ENCODE measurements at regions not wholly inside any gene's neighbourhood (a gene's known extent, or its start where the extent isn't known, plus 50 kb on each side); places are given as distances from the start of the nearest gene placed in this dataset.

- POLR2A ChIA-PET = no interaction called here
- TF ChIP-seq CTCF (IDR thresholded peaks at IDR 0.05) = no peak
- TF ChIP-seq EZH2 (IDR thresholded peaks at IDR 0.05; ENCODE audit: borderline replicate concordance, insufficient read depth, low read depth, low read length, poor library complexity, severe bottlenecking) = no peak
- CTCF ChIA-PET = no interaction called here
- Mint-ChIP-seq H3K27ac (no peak overlapping the region), H3K4me3 (no peak overlapping the region), H3K4me1 (no peaks in the 10 kb centered on the region), H3K9me3 (ENCODE audit: insufficient read depth) (peaks cover under 1% of the 10 kb centered on the region), H3K27me3 (no peaks in the 10 kb centered on the region)
- peaks cover 0 to 4% (median 0%) of the 10 kb centered on the region in 3 donors for H3K9me3 ChIP-seq (ENCODE audit: control extremely low read depth in 1 of 3, control insufficient read depth in 2 of 3, insufficient read depth in 1 of 3, low read length in 2 of 3)
- H4K20me1 ChIP-seq (ENCODE audit: control insufficient read depth, insufficient read depth, low read length, poor library complexity, severe bottlenecking) = no peaks in the 10 kb centered on the region
- H3K4me1 ChIP-seq (ENCODE audit: control insufficient read depth in 2 of 2, insufficient read depth in 2 of 2, low read length in 2 of 2) = no peaks in the 10 kb centered on the region
- WGBS (ENCODE audit: insufficient coverage) = no CpG with 5 or more reads among the region's 2 CpGs
- intact Hi-C loops (cut with micrococcal nuclease) = no loop called here
- H3K9ac ChIP-seq (ENCODE audit: low read length) = no peak overlapping the region
- H3K36me3 ChIP-seq (replicated peaks in 1 of 2; ENCODE audit: control extremely low read depth in 1 of 2, control insufficient read depth in 1 of 2, extremely low read depth in 1 of 2, insufficient read depth in 2 of 2, low read length in 1 of 2) = no peaks in the 10 kb centered on the region
- H3K4me2 ChIP-seq (replicated peaks; ENCODE audit: low read depth, low read length, poor library complexity, severe bottlenecking) = no peak overlapping the region
- H3K79me2 ChIP-seq (ENCODE audit: control insufficient read depth, insufficient read depth, low read length) = no peaks in the 10 kb centered on the region
- no peaks in the 10 kb centered on the region for H3K27me3 ChIP-seq (replicated peaks in 1 of 4; ENCODE audit: control extremely low read depth in 1 of 4, control insufficient read depth in 3 of 4, insufficient read depth in 4 of 4, low read length in 3 of 4)
- H3K27ac ChIP-seq (ENCODE audit: low read length in 2 of 2) = no peak overlapping the region
- DNase-seq (no peak), ATAC-seq (ENCODE audit: low read depth) (no peak)
- H3K4me3 ChIP-seq (ENCODE audit: control extremely low read depth in 1 of 5, extremely low read depth in 1 of 5, insufficient read depth in 1 of 5, low read depth in 2 of 5, low read length in 4 of 5) = no peak overlapping the region
- H2AFZ ChIP-seq (ENCODE audit: insufficient read depth, low read depth, low read length, poor library complexity, severe bottlenecking) = no peak overlapping the region
Observed at GRCh38 chr4:103354006-103354405, 155.9 kb upstream of the CENPE start.

- Histone ChIP-seq H3K4me1 (ENCODE audit: control insufficient read depth in 2 of 2, insufficient read depth in 2 of 2, low read length in 2 of 2) (no peaks in the 10 kb centered on the region), H3K79me2 (ENCODE audit: control insufficient read depth, insufficient read depth, low read length) (no peaks in the 10 kb centered on the region), H3K9ac (ENCODE audit: low read length) (no peak overlapping the region), H3K4me2 (replicated peaks; ENCODE audit: low read depth, low read length, poor library complexity, severe bottlenecking) (no peak overlapping the region), H4K20me1 (ENCODE audit: control insufficient read depth, insufficient read depth, low read length, poor library complexity, severe bottlenecking) (no peaks in the 10 kb centered on the region), H3K9me3 (ENCODE audit: control extremely low read depth in 1 of 3, control insufficient read depth in 2 of 3, insufficient read depth in 1 of 3, low read length in 2 of 3) (no peaks in the 10 kb centered on the region), H2AFZ (ENCODE audit: insufficient read depth, low read depth, low read length, poor library complexity, severe bottlenecking) (no peak overlapping the region), H3K4me3 (ENCODE audit: control extremely low read depth in 1 of 5, extremely low read depth in 1 of 5, insufficient read depth in 1 of 5, low read depth in 2 of 5, low read length in 4 of 5) (no peak overlapping the region), H3K27ac (ENCODE audit: low read length in 2 of 2) (no peak overlapping the region), H3K27me3 (replicated peaks in 1 of 4; ENCODE audit: control extremely low read depth in 1 of 4, control insufficient read depth in 3 of 4, insufficient read depth in 4 of 4, low read length in 3 of 4) (no peaks in the 10 kb centered on the region), H3K36me3 (replicated peaks in 1 of 2; ENCODE audit: control extremely low read depth in 1 of 2, control insufficient read depth in 1 of 2, extremely low read depth in 1 of 2, insufficient read depth in 2 of 2, low read length in 1 of 2) (no peaks in the 10 kb centered on the region)
- TF ChIP-seq EZH2 (IDR thresholded peaks at IDR 0.05; ENCODE audit: borderline replicate concordance, insufficient read depth, low read depth, low read length, poor library complexity, severe bottlenecking) (no peak), CTCF (IDR thresholded peaks at IDR 0.05) (no peak)
- intact Hi-C loops (cut with micrococcal nuclease) = no loop called here
- Mint-ChIP-seq H3K27me3 (no peaks in the 10 kb centered on the region), H3K4me3 (no peak overlapping the region), H3K4me1 (no peaks in the 10 kb centered on the region), H3K27ac (no peak overlapping the region), H3K9me3 (ENCODE audit: insufficient read depth) (peaks cover 6% of the 10 kb centered on the region)
- CTCF ChIA-PET = no interaction called here
- DNase-seq = no peak
- POLR2A ChIA-PET = no interaction called here
- no peak for ATAC-seq (ENCODE audit: low read depth)
Observed at GRCh38 chr4:103329642-103330041, 131.5 kb upstream of the CENPE start.

Measured in B cell (primary cell).